ENCODE measurements at regions not wholly inside any gene's neighbourhood (a gene's known extent, or its start where the extent isn't known, plus 50 kb on each side); places are given as distances from the start of the nearest gene placed in this dataset.

- Mint-ChIP-seq H3K27me3 (ENCODE audit: unreplicated experiment) (no peaks in the 10 kb centered on the region), H3K4me3 (ENCODE audit: unreplicated experiment) (no peak overlapping the region), H3K9me3 (ENCODE audit: unreplicated experiment) (peaks cover 4% of the 10 kb centered on the region), H3K27ac (ENCODE audit: unreplicated experiment) (no peak overlapping the region), H3K36me3 (ENCODE audit: unreplicated experiment) (peaks cover 27% of the 10 kb centered on the region), H3K4me1 (ENCODE audit: unreplicated experiment) (no peaks in the 10 kb centered on the region)
- no peak for DNase-seq (ENCODE audit: extremely low spot score, unreplicated experiment)
- TF ChIP-seq CTCF (IDR thresholded peaks at IDR 0.05), result no peak
These were observed 80.1 kb downstream of the PTPRS start for GRCh38 chr19:5260381-5260967.

- Mint-ChIP-seq H3K27me3 (ENCODE audit: unreplicated experiment) (no peaks in the 10 kb centered on the region), H3K27ac (ENCODE audit: unreplicated experiment) (no peak overlapping the region), H3K9me3 (ENCODE audit: unreplicated experiment) (peaks cover 4% of the 10 kb centered on the region), H3K4me1 (ENCODE audit: unreplicated experiment) (no peaks in the 10 kb centered on the region), H3K4me3 (ENCODE audit: unreplicated experiment) (no peak overlapping the region), H3K36me3 (ENCODE audit: unreplicated experiment) (peaks cover 34% of the 10 kb centered on the region)
- no peak for TF ChIP-seq CTCF (IDR thresholded peaks at IDR 0.05)
- DNase-seq (ENCODE audit: extremely low spot score, unreplicated experiment), result no peak
These were observed 80.9 kb downstream of the PTPRS start for GRCh38 chr19:5259750-5260149.

GRCh38 chr19:5257155-5258045, 83.2 kb downstream of the PTPRS start:
- TF ChIP-seq CTCF (IDR thresholded peaks at IDR 0.05), result no peak
- Mint-ChIP-seq H3K27ac (ENCODE audit: unreplicated experiment) (no peak overlapping the region), H3K36me3 (ENCODE audit: unreplicated experiment) (peaks cover 31% of the 10 kb centered on the region), H3K27me3 (ENCODE audit: unreplicated experiment) (no peaks in the 10 kb centered on the region), H3K4me3 (ENCODE audit: unreplicated experiment) (no peak overlapping the region), H3K9me3 (ENCODE audit: unreplicated experiment) (peaks cover 9% of the 10 kb centered on the region), H3K4me1 (ENCODE audit: unreplicated experiment) (no peaks in the 10 kb centered on the region)
- no peak for DNase-seq (ENCODE audit: extremely low spot score, unreplicated experiment)

- H3K4me3 Mint-ChIP-seq (ENCODE audit: unreplicated experiment), result no peak overlapping the region
- H3K27me3 Mint-ChIP-seq (ENCODE audit: unreplicated experiment), result no peaks in the 10 kb centered on the region
- no peak overlapping the region for H3K27ac Mint-ChIP-seq (ENCODE audit: unreplicated experiment)
- peaks cover 31% of the 10 kb centered on the region for H3K36me3 Mint-ChIP-seq (ENCODE audit: unreplicated experiment)
- TF ChIP-seq CTCF (IDR thresholded peaks at IDR 0.05), result no peak
- no peak for DNase-seq (ENCODE audit: extremely low spot score, unreplicated experiment)
- H3K9me3 Mint-ChIP-seq (ENCODE audit: unreplicated experiment), result peaks cover 9% of the 10 kb centered on the region
- no peaks in the 10 kb centered on the region for H3K4me1 Mint-ChIP-seq (ENCODE audit: unreplicated experiment)
These were observed 84.9 kb downstream of the PTPRS start for GRCh38 chr19:5255602-5256231.

- H3K36me3 Mint-ChIP-seq (ENCODE audit: unreplicated experiment), result peaks cover 33% of the 10 kb centered on the region
- peaks cover 9% of the 10 kb centered on the region for H3K9me3 Mint-ChIP-seq (ENCODE audit: unreplicated experiment)
- no peak for TF ChIP-seq CTCF (IDR thresholded peaks at IDR 0.05)
- no peak overlapping the region for H3K27ac Mint-ChIP-seq (ENCODE audit: unreplicated experiment)
- no peak overlapping the region for H3K4me3 Mint-ChIP-seq (ENCODE audit: unreplicated experiment)
- H3K27me3 Mint-ChIP-seq (ENCODE audit: unreplicated experiment), result no peaks in the 10 kb centered on the region
- no peak for DNase-seq (ENCODE audit: extremely low spot score, unreplicated experiment)
- H3K4me1 Mint-ChIP-seq (ENCODE audit: unreplicated experiment), result no peaks in the 10 kb centered on the region
These were observed 85.7 kb downstream of the PTPRS start for GRCh38 chr19:5254944-5255343.
